Ishikawa (cell line): ENCODE measurements at regions not wholly inside any gene's neighbourhood (a gene's known extent, or its start where the extent isn't known, plus 50 kb on each side); places are given as distances from the start of the nearest gene placed in this dataset.

ENCODE experiments used
- CEBPB ChIP-seq: IDR thresholded peaks from 2 replicates; pipeline ENCODE4 v1.6.1; 2012
- CREB1 ChIP-seq: IDR thresholded peaks from 2 replicates; pipeline ENCODE4 v1.6.1; 2012; ENCODE audit warnings: low read depth
- EGR1 ChIP-seq: IDR thresholded peaks from 2 replicates; pipeline ENCODE4 v1.6.1; 2012
- EP300 ChIP-seq: IDR thresholded peaks from 2 replicates; pipeline ENCODE4 v1.6.1; 2012; ENCODE audit warnings: borderline replicate concordance
- FOXM1 ChIP-seq: IDR thresholded peaks from 2 replicates; pipeline ENCODE4 v1.6.1; 2012; ENCODE audit warnings: low read depth, borderline replicate concordance
- NFIC ChIP-seq: IDR thresholded peaks from 2 replicates; pipeline ENCODE4 v1.6.1; 2012
- RAD21 ChIP-seq: IDR thresholded peaks from 2 replicates; pipeline ENCODE4 v1.6.1; 2012; ENCODE audit warnings: low read depth
- TAF1 ChIP-seq: IDR thresholded peaks from 2 replicates; pipeline ENCODE4 v1.6.1; 2012; ENCODE audit warnings: low read depth, mild to moderate bottlenecking
- TCF12 ChIP-seq: IDR thresholded peaks from 2 replicates; pipeline ENCODE4 v1.6.1; 2012; ENCODE audit warnings: low read depth
- TEAD4 ChIP-seq: IDR thresholded peaks from 2 replicates; pipeline ENCODE4 v1.6.1; 2012
- YY1 ChIP-seq: IDR thresholded peaks from 2 replicates; pipeline ENCODE4 v1.6.1; 2012; ENCODE audit warnings: low read depth
- ZBTB7A ChIP-seq: IDR thresholded peaks from 2 replicates; pipeline ENCODE4 v1.6.1; 2012; ENCODE audit warnings: low read depth
- TF ChIP-seq, protein P1 (sequence below): IDR thresholded peaks from 2 replicates; pipeline ENCODE4 v1.6.1; 2012
- TF ChIP-seq, protein P2 (sequence below): IDR thresholded peaks from 2 replicates; pipeline ENCODE4 v1.6.1; 2012
- TF ChIP-seq, protein P3 (sequence below): IDR thresholded peaks from 2 replicates; pipeline ENCODE4 v1.6.1; 2012; ENCODE audit warnings: low read depth, mild to moderate bottlenecking

DNA sequence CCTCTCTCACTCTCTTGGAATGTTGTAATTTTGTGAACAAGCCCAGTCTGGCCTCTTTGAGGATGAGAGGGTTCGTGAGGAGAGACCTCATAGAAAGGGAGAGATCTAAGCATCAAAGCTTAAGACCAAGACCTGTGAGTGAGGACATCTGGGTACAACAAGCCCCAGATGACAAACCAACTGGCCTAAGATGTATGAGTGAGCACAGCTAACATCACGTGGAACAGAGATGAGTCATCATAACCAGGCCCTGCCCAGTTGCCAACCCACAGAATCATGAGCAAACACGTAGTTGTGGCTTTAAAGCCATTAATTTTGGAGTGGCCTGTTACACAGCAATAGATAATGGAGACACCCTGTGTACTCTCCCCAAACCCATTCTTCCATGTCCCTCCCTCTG lies 439.1 kb upstream of the KIF2A start:
- TF ChIP-seq, protein P1, sequence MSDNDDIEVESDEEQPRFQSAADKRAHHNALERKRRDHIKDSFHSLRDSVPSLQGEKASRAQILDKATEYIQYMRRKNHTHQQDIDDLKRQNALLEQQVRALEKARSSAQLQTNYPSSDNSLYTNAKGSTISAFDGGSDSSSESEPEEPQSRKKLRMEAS: no peak
- TF ChIP-seq, protein P2, sequence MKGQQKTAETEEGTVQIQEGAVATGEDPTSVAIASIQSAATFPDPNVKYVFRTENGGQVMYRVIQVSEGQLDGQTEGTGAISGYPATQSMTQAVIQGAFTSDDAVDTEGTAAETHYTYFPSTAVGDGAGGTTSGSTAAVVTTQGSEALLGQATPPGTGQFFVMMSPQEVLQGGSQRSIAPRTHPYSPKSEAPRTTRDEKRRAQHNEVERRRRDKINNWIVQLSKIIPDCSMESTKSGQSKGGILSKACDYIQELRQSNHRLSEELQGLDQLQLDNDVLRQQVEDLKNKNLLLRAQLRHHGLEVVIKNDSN: peak; percentile 55

DNA sequence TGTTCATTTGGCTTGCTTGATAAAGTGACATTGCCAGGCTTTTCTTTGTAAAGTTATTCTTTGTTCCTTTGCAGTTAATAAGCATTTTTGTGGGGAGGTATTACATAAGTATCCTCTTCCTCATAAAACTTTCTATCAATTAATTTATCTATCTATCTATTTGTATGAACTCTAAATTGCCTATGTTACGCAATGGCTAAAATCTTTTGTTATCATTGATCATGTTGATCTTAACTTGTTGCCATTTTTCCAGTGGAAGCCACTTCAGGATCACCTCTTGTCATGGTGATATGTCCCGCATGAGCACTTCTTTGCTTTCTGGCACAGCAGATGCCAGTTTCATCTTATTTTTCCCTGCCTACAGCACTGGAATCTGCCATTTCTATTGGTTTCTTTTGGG lies 436.7 kb upstream of the KIF2A start:
- TF ChIP-seq ZBTB7A (no peak), CEBPB (no peak), EGR1 (no peak), NFIC (no peak), FOXM1 (no peak), CREB1 (no peak), YY1 (no peak), TEAD4 (no peak), EP300 (no peak), TAF1 (no peak), TCF12 (no peak), RAD21 (no peak)
- TF ChIP-seq, protein P1: no peak
- TF ChIP-seq, protein P3, sequence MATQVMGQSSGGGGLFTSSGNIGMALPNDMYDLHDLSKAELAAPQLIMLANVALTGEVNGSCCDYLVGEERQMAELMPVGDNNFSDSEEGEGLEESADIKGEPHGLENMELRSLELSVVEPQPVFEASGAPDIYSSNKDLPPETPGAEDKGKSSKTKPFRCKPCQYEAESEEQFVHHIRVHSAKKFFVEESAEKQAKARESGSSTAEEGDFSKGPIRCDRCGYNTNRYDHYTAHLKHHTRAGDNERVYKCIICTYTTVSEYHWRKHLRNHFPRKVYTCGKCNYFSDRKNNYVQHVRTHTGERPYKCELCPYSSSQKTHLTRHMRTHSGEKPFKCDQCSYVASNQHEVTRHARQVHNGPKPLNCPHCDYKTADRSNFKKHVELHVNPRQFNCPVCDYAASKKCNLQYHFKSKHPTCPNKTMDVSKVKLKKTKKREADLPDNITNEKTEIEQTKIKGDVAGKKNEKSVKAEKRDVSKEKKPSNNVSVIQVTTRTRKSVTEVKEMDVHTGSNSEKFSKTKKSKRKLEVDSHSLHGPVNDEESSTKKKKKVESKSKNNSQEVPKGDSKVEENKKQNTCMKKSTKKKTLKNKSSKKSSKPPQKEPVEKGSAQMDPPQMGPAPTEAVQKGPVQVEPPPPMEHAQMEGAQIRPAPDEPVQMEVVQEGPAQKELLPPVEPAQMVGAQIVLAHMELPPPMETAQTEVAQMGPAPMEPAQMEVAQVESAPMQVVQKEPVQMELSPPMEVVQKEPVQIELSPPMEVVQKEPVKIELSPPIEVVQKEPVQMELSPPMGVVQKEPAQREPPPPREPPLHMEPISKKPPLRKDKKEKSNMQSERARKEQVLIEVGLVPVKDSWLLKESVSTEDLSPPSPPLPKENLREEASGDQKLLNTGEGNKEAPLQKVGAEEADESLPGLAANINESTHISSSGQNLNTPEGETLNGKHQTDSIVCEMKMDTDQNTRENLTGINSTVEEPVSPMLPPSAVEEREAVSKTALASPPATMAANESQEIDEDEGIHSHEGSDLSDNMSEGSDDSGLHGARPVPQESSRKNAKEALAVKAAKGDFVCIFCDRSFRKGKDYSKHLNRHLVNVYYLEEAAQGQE: no peak
- TF ChIP-seq, protein P2: no peak

DNA sequence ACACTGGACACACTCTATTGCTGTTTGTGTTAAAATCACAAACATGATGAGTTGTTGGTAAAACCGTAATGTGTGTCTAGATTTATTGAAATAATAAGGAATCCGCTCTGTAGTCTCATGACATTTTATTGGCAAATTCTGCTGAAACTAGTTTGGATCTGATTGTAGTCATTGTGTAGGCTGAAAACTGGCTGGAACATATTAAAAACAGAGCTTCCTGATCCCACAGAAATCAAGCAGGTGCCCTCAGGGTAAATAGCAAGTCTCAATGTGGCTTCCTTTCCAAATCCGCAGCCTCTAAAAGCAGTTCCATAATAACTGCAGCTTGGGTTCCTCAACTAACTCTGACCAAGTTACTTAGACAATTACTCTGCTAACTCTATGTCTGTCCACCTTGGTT lies 427.5 kb upstream of the KIF2A start:
- TF ChIP-seq FOXM1 (no peak), CEBPB (no peak), ZBTB7A (no peak), TEAD4 (no peak), CREB1 (no peak), RAD21 (no peak), EGR1 (no peak), TAF1 (no peak), EP300 (no peak), TCF12 (no peak), NFIC (no peak), YY1 (no peak)
- TF ChIP-seq, protein P3: no peak
- TF ChIP-seq, protein P1: no peak
- TF ChIP-seq, protein P2: no peak

DNA sequence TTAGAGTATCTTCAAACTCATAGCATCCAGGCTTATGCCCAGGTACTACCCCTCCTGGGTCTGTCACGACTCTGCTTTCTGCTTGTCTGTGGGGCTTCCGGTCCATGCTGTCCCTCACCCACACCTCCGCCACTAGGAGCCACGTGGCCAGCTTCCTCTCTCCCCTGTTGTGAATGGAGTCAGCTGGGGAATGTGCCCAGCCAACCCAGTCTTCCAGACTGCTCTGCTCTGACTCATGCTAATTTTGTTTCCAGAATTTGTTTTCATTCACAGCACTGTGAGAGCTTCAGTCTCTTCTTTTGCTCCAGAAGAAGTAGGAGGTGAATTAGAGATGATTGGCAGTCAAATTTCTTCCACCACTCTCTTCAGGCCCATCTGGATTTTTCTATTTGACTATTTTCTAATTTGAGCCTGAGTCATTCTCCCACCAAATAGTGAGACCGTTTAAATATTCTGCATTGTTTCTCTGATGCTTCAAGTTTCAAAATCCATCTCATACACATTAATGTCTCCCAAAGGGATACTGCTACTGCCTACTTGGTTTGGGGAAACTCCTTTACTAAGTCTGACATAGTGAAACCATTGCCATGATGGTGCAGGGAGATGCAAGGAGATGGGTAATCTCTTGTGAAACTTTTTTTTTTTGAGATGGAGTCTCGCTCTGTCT lies 424.1 kb upstream of the KIF2A start:
- no peak for TF ChIP-seq FOXM1
- TF ChIP-seq, protein P2: peak; percentile 59
- TF ChIP-seq, protein P1: peak; percentile 28; the same call in 1 of the 2 replicates

DNA sequence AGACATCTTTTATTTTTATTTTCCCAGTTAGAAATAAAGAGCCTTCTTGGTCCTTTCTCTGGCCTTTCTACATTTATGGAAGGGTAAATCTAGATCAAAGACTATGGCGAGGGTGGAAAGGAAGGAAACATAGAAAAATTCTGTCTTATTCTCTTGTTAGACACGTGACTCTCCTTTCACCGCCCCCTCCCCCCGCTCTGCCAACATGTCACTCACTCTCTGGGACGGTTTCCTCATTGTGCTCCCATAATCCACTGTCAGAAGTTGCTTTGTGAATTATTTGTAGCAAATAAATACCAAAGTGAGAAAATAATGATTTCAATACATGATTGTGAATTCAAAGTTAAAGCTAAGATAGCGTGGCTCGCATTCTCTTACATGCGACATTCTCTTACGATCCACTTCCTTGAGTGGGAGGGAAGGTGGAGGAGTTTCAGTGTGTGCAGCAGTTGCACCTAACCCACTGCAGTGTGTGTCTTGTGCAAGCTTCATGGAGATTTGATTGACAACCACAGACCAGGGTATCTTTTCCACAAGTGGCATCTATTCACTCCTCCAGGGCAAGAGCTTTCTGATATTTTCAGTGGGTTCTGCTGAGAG lies 423.0 kb upstream of the KIF2A start:
- TF ChIP-seq RAD21 (no peak), TAF1 (no peak), YY1 (no peak), TCF12 (no peak), EP300 (no peak), FOXM1 (no peak), ZBTB7A (no peak), CEBPB (no peak), EGR1 (no peak), TEAD4 (no peak), NFIC (no peak)
- TF ChIP-seq, protein P3: no peak
- TF ChIP-seq, protein P2: no peak
